ENCODE measurements at regions not wholly inside any gene's neighbourhood (a gene's known extent, or its start where the extent isn't known, plus 50 kb on each side); places are given as distances from the start of the nearest gene placed in this dataset.
A peak's percentile ranks its signal among the peaks of the same experiment; 100 is the strongest.
"Not testable (repeated sequence)": the region's sequence is repeated elsewhere in the genome, so short reads cannot be mapped to it uniquely, and the experiment has no call there.

GRCh38 chr4:155442267-155443105 is 65.7 kb upstream of the MAP9 start:
- peak; percentile 60 to 72 for DNase-seq

GRCh38 chr4:155441475-155441874 is 64.7 kb upstream of the MAP9 start:
- no peak for DNase-seq

- DNase-seq, result not testable (repeated sequence)
Observed at GRCh38 chr4:155439760-155440159, 63.0 kb upstream of the MAP9 start.

GRCh38 chr4:155434904-155435303 is 58.1 kb upstream of the MAP9 start:
- DNase-seq, result no peak

GRCh38 chr4:155434366-155434765 is 57.6 kb upstream of the MAP9 start:
- no peak for DNase-seq

DNA sequence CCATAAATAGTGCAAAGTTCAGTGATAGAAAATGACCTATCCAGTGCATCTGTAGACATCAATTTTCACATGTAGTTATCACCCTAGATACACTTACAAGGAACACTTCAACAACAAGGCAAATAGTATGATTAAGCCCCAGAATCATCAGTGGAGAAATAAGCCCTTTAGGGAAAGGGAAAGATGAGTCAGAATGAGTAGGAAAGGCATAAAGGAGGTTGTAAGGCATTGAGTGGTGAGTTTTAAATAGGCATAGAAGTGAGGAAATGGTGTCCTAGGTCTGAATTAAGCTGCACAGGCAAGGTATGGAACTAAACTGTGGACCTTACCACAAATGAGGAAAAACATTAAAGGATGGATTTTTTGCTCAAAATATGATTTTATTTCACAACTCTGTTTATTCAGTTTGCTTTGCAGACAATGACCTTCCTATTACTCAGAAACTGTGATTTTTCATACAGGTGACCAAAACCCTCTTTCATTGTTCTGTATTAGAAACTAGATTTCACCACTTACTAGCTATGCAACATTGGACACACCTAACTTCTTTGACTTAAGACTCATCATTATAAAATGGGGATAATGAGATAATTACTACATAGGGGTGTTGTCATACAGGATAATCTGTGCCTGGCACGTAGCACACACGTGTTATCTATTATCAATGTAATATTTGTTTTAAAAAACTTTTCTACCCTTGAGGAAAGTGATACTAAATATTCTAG is 57.0 kb upstream of the MAP9 start:
- DNase-seq, result no peak

DNA sequence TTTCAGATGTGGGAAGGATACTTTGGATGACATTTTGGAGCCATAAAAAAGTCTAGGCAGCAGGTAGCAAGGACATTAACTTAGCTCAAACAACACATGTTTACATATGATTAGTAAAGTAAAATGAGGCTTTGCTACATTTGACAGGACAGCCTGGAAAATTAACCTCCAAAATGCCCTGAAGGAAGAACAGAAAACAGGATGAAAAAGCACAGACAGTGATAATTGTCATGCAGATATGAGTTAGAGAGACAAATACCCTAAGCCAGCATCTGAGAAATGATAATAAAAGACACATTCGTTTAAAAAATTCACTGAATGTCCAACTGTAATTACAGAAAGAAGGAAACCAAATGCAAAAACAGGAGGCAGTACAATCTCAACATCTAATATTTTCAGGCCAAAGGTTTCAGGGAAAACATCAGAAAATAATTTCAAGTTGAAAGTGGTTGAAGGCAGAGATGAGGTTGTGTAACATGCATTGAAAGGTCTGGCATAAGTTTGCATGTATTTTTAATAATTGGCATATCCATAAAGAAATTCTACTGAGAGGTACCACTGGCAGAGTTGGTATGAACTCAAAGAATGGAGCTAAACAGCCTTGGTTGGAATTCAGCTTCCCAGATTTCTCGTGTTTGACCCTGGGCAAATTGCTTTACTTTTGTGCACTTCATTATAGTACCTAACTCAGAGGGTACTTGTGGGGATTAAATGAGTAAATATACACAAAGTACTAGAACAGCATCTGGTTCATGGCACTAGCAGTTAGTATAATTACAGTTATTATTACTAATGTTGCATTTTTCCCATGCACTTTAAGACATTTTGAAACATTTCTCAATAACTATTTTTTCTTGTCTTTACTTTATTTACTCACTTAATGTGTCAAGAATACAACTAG is 54.4 kb upstream of the MAP9 start:
- DNase-seq, result no peak

GRCh38 chr4:155428128-155428527 is 51.4 kb upstream of the MAP9 start:
- DNase-seq, result no peak

DNA sequence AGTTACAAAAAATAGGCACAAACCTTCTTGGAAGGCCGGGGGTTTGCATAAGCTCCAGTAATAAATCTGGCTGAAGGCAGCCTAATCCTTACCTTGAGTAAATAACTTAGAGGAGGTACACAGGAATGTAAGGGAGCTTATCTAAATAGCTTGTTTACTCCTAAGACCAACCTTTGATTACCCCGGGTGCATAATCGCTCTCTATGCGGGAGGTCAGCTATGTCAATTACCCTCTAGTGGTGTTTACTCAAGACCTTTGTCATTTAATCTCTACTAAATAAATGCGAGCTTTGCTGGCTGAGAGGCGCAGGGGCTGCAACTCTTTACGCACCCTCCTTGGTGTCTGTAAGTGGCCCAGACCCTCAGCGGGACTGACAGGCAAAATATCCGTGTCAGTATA is 50.2 kb upstream of the MAP9 start:
- no peak for DNase-seq

All from hippocampal formation (tissue), 2 donors.